Cerebellar nuclear complex (tissue), 1 donor: ENCODE measurements at regions not wholly inside any gene's neighbourhood (a gene's known extent, or its start where the extent isn't known, plus 50 kb on each side); places are given as distances from the start of the nearest gene placed in this dataset.

Experiments
- DNase-seq, 2 experiments: peaks; one replicate each; lab custom pipeline; 2025; lab: John Stamatoyannopoulos, UW

DNA sequence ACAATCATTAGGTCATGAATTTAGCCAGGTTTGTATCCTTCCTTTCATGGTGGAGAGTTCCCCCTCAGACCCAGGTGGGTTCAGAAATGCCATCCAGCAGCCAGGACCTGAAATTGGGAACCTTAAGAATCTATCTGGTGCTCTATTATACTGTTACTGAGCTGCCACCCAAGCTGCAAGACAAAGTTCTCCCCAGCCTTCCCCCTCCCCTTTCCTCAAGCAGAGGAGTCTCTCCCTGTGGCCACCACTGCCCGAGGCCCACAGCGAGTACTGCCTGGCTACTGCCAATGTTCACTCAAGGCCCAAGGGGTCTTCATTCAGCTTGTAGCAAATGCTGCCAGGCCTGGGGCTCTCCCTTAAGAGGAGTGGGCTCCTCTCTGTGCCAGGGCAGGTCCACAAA, 133.8 kb downstream of the TMEM38B start:
- DNase-seq, result no peak

DNA sequence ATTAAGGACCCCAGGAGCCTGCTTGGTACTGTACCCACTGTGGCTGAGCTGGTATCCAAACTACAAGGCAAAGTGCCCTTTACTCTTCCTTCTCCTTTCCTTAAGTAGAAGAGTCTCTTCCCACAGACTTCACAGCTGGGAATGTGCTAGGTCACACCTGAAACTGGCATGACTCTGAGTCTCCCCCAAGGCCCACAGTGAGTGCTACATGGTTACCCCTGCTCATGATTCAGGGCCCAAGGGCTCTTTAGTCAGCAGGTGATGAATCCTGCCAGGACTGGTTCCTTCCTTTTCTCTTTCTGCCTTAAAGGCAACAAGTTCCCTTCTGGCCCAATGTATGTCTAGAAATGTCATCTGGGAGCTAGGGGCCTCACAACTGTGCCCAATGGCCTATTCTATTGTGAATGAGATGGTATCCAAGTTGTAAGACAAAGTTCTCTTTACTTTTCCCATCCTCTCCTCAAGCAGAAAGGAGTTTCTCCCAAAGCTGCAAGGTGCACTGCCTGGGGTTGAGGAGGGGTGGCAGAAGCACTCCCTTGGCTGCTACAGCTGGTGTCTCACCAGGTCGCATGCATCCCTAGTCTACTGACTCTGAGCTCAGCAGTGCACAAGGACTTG, 134.4 kb downstream of the TMEM38B start:
- no peak for DNase-seq

DNA sequence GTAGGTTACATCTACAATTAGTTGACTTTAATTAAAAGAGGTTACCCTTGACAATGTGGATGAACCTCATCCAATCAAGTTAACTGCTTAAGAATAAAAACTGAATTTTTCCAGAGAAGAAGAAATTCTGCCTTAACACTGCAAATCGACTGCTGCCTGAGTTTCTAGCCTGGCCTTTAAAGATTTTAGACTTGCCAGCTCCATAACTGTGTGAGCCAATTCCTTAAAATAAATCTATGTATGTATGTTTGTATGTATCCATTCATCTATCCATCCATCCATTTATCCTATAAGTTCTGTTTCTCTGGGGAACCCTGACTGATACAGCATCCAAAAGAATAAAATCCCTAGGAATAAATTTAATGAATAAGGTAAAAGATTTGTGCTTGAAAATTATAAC, 136.1 kb downstream of the TMEM38B start:
- DNase-seq, result no peak

DNA sequence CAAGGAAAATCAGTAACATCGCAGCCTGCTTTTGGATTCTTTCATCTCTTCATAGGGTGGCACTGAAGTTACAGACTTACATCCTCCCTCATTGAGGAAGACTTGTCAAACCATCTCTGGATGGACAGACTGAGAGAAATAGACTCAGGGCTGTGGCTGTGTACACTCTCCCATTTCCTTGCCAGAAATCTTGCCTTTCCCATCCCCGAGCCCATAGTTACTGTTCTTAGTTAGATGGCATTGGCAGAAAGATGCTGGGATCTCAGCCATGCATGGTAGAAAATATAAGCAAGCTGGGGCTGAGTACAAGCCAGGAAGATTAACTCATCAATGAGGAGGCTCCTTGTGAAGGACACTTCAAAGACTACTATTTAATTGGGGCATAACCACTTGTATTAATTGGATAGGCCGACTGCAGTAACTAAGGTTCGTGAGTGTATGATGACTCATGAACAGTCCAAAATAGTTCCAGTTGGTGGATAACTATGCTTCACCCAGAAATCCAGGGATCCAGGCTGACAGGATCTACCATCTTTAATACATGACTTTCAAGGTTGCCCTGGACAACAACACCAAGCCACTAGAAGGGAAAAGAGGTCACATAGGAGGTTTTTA, 137.9 kb downstream of the TMEM38B start:
- no peak for DNase-seq

DNA sequence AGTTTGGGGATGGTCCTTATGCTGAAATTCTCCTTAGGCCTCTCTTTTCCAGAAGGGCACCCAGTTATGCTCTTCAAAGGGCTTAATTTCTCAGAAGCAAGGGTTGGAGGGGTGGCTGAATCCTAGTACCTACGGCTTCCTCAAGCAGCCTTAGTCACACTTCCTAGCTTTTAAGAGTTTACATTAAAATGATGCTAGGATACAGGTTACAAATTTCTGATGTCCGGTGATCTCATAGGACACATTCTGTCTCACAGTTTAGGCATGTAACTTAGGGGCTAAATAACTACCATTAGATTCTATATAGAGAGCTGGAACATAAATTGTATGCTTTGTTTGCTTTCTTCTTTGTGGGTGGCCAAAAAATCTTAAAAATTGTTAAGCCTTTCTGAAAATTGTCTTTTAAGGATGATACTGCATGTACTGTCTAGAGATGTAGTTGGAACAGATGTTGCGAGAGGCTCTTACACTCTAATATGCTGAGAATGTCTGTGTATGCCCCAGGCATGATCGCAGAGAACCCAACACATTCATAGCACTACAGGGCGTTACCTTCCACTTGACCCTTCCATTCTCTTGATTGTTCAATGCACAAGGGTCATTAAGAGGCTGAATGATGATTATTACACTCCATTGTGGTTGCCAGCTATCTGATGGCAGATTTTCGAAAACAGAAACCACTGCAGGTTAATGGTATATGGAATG, 139.1 kb downstream of the TMEM38B start:
- no peak for DNase-seq

DNA sequence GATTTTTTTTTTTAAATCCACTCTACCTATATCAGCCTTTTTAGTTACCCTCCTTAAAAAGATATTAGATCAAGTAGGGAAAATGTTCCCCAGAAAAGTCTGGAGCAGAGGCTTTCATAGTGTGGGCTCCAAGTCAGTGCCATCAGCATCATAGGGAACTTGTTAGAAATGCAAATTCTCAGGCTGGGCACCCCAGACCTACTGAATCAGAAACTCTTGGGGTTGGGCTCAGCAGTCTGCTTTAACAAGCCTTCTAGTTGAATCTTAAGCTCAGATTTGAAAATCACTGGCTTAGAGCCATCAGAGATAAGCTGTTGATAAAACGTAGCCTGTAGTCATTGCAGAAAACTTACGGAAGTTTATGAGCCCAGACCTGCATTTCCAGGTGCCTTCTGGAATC, 140.1 kb downstream of the TMEM38B start:
- DNase-seq, result no peak

DNA sequence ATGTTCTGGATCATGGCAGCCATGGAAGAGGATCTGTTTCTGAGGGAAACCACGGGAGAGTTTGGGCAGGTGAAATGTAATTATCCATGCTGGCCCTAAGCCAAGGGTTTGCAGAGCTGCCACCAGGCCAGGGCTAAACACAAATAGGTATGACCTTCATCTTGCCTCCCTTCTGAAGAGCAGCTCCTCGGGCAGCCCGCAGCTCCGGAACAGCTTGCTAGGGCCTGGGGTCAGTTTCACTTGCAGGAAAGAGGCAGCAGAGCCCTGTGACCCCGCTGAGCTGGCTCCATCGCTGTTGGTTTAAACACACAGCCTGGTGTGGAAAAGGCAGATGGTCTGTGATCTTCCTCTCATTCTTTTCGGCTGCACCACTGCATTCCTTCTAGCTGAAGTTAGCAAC, 141.4 kb downstream of the TMEM38B start:
- DNase-seq, result peak in 1 of 2 experiments; percentile 5

DNA sequence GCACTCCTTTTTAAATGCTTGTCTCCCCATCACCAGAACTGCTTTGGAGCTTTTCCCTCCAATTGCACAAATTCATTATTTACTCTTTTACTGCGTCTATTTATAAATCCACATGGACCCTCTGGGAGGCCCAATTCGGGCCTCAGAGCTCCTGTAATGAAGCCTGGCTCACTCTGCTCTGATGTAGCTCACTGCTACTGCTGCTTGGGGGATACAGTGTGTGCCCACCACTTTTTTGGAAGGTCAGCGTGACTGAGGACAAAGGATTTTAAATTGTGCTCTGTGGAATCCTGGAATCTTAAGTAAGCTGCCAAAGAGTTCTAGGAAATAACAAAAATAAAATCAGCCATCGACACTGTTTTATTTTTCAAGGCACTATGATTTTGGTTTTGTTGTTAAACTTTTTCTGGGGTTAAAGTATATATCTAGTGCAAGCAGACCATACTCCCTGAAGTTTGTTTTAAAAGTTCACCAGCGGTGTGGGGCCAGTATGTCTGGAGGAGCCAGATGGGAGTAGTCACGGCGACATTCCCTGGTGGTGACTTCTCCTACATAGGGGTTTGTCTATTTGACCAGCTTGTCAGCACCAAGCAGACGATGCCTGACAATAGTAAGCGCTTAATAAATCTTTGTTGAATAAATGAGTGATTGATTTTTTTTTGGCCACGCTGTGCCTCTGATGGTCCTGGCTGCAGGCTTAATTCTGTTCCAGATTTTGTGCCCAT, 142.8 kb downstream of the TMEM38B start:
- DNase-seq, result no peak

DNA sequence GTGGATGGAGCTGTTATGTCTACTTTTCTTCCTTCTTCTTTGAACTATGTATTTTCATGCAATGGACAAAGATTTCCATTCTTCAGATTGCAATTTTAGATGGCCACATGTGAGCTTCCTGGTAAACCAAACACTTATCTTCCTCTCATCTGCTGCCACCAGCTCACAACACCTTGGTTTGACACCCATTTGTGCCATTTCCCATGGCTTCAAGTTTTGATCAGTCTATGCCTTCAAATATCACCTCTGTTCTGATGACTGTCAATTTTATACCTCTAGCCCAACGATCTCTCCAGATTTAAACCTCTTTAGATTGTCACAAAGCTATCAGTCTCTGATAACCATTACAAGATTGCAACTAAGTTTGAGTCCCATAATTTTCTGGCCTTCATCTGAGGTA, 147.2 kb downstream of the TMEM38B start:
- DNase-seq, result no peak

DNA sequence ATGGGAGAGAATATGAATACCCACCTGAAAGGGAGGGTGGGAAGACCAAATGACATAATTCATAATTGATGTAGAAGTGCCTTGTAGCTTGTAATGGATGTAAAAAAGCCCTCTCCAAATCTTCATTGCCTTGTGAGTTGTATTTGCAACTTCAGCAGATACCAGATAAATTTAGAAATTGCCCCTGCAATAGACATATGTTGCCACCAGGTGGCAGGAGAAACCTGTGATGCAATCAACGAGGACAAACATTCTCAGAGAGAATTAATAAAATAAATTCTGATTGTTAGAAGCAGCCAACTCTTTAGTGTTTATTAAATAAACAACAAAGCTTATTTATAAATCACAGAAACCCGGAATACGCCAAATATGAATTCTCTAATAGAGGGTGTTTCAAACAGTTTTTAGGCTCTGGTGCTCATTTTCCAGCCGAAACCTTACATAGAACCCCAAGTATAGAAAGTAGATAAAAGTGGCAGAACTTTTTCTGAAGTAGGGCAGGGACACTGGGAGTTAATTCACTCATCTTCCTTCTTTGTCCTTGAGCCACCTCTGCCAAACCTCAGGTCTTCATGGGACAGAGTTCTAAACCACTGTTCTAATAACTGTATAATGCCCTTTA, 147.8 kb downstream of the TMEM38B start:
- no peak for DNase-seq

DNA sequence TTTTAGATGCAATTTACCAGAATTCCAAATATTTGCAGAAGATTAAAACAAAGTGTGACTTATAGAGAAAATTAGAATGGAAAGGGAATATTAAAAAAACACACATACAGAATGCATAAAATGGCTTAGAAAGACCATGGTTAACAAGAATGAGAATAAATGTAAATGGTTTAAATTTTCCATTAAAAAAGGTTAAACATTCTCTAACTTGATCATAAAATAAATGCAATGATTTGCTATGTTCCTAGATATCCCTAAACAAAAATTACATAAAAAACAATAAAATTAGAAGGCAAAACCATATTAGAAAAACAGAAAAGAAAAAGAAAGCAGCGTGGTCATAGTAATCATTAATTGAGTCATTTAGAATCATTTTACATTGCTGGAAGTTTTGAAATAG, 152.5 kb downstream of the TMEM38B start:
- no peak for DNase-seq

DNA sequence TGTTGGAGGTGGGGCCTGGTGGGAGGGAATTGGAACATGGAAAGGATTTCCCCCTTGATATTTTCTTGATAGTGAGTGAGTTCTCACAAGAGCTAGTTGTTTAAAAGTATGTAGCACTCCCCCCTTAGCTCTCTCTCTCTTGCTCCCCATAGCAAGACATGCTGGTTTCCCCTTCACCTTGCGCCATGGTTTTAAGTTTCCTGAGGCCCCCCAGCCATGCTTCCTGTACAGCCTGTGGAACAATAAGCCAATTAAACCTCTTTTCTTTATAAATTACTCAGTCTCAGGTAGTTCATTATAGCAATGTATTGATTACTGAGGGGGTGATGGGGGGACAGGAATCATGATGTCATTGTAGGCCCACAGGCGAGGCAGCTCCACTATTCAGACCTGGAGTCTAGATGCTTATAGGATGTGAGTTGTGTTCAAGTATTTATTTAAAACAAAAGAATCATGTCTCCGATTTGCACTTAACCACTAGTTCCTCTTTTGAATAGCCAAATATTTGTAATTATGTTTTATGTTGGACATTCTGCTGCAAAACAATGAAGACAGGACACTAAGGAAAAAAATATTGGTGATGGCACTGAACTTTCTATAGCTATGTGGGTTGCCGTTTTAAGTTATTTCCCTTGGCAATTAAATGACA, 156.6 kb downstream of the TMEM38B start:
- DNase-seq, result no peak

DNA sequence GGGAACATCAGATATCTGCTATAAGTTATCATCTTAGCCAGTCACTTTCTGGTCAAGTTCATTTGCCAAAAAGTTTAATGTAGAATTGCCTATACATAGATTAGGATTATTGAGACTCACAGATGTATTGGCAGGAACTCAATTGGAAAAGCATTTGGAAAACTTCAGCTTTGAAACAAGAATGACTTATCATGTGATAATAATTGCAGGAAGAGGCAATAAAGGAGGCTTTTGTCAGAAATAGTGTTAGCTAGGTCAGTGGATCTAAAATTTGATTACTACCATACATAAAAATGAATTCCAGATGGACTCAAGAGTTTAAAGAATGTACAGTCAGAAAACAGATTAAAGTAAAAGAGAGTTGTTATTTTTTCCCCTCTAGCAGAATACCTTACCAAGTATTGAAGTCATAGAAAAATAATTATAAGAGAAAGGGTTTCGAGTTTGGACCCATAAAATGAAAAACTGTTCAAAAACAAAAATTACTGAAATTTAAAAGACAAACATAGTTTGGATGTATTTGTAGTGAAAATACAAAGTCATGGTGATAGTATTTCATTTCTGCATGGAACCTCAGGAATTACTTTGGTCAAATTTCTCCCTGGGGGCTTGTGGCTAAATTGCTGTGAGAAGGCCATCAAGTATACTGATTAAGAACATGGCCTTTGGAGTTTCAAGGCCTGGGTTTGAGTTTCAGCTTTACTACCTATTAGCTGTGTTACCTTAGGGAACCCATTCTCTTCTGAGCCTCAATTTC, 159.9 kb downstream of the TMEM38B start:
- no peak for DNase-seq

DNA sequence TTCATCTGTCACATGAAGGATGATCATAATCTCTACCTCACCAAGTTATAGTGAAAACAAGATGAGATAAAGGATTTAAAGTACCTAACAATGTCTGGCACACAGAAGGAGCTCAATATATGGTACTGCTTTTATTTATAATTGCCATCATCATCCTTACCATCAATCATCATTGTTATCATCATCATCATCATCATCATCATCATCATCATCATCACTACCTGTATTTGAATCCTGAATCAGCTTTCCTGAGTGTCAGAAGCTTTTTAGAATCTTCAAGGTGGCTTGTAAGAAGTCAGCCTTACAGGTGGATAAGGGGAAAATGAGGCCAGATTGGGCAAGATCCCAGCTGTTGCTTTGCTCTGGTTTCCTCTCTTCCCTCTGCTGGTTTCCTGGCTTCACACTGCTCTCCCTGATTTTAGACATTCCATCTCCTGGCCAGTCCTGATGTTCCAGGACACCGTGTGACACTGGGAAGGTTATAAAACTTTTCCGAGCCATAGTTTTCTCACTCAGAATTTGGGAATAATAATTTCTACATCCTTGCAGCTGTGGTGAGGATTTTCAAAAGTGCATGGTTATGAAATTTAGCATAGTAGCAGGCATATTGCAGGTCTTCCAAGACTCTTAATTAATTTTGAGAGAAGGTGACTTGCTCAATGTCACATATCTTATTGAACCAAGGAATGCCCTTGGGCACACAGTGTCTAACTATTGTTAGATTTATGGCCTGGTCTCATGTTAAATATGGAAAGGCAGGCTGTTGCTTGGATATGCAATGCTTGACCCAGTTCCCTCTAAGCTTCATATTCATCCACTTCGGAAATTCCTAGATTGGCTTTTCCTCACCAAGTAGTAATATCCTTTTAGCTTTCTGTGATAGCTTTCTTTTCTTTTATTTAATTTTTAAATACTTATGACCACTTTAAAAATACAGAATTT, 160.7 kb downstream of the TMEM38B start:
- no peak for DNase-seq

DNA sequence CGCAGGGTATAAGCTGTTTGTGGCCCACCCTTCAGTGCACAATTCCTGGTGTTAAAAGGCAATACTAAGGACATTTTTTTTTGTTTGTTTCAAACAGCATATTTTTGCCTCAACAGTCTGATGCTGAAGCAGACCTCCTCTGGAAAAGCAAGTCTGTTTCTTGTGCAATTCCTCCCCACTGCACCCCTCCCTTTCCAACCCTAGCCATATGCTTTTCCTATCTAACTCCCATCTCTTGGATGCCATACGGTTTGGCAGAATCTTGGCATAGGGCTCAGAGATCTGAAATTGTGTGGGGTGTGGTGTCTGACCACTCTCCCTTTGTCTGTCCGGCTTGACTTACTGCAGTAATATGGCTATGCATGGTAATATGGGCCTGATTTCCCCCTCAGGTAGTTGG, 161.6 kb downstream of the TMEM38B start:
- no peak for DNase-seq

DNA sequence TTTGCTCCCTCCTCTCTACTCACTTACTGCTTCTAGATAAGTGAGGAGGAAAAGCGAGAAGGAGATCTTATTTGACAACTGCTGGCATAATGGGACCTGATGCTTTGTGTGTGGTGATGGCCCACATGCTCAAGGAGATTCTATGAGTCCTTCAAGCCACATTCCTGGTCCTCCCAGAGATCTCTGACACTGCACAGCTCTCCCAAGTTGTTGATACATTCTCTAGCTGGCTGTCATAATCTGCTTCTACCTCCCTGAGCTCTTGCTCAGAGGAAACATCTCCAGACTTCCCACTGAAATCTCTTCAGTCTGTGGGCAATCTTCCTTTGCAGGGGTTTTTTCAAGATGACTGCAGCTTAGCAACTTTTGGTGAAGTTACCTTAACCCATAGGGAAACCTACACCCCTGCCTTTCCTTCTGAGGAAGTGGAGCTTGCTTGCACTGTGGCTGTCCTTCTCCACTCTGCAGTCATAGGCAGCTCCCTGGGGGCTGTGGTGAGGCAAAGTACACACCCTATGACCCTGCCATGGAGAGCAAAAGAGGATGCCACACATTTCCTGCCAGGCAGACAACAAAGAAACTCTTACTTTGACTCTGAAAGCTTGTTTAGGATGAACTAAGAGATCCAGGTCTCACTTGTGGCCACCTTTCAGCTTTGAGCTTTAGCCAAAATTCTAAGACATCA, 163.8 kb downstream of the TMEM38B start:
- no peak for DNase-seq

DNA sequence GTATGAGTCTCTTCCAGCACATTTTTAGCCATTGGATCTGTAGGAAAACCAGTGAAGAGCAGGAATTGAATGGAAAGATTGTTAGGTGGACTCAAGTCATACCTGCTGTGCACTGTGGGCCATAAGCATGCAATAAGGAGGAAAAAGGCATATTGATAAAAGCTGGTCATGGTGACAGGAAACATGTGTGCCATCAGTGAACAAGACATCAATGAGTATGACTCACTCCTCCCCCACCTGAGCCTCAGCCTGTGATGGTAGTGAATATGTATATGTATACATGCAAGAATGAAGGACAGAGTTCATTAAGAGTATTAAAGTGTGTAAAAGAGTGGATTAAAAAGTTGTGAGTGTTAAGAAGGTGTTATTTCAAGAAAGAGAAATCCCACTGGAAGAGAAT, 164.5 kb downstream of the TMEM38B start:
- no peak for DNase-seq

DNA sequence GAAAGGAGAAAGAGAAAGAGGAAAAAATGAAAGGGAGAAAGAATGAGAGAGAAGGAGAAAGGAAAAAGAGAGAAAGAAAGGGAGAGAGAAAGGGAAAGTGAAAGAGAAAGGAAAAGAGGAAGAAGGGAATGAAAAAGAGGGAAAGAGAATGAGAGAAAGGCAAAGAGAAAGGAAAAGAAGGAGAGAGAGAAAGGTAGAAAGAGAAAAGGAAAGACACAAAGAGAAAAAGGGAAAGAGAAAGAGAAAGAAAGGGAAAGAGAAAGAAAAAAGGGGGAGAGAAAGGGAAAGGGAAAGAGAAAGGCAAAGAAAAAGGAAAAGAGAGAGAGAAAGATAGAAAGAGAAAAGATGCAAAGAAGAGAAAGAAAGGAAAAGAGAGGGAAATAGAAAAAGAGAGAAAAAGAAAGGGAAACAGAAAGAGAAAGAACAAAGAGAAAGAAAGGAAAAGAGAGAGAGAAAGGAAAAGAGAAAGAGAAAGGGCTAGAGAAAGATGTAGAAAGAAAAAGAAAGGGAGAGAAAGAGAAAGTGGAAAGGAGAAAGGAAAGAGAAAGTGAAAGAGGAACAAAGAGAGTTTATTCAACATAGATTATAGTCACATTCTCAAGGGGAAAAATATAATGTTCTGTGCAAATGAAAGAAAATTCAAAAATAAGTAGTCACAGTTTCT, 165.2 kb downstream of the TMEM38B start:
- DNase-seq, result no peak

DNA sequence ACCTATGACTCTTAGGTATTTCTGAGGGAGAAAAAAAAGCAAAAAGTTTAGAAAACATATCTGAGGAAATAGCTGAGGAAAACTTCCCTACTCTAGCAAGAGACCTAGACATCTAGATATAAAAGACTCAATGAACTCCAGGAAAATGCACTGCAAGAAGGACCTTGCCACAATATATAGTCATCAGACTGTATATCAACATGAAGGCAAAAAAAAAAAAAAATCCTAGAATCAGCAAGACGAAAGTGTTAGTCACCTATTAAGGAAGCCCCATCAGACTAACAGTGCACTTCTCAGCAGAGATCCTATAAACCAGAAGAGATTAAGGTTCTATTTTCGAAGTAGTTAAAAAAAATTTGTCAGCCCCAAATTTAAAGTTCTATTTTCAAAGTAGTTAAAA, 166.2 kb downstream of the TMEM38B start:
- DNase-seq, result no peak
